Brain microvascular endothelial cell (primary cell): ENCODE measurements at regions not wholly inside any gene's neighbourhood (a gene's known extent, or its start where the extent isn't known, plus 50 kb on each side); places are given as distances from the start of the nearest gene placed in this dataset.

Experiments used
- DNase-seq: peaks from one replicate; pipeline ENCODE4 v3.0.0-alpha.2; 2020
- H3K27ac ChIP-seq: fragments of 250-450 bp; sonication (Bioruptor Pico); 2 replicates; pipeline ENCODE4 v1.5.1; 2020; ENCODE audit warnings: mild to moderate bottlenecking, moderate library complexity
- H3K27me3 ChIP-seq: fragments of 250-450 bp; sonication (Bioruptor Pico); replicated peaks from 2 replicates; pipeline ENCODE4 v1.5.1; 2020; ENCODE audit warnings: mild to moderate bottlenecking
- H3K36me3 ChIP-seq: fragments of 250-450 bp; sonication (Bioruptor Pico); replicated peaks from 2 replicates; pipeline ENCODE4 v1.5.1; 2020; ENCODE audit warnings: mild to moderate bottlenecking
- H3K4me3 ChIP-seq: 2 replicates; pipeline ENCODE4 v1.5.1; 2011; ENCODE audit warnings: low read depth, mild to moderate bottlenecking, control low read depth, low read length, moderate library complexity
- CTCF ChIP-seq: IDR thresholded peaks from 2 replicates; pipeline ENCODE4 v1.5.1; 2011; ENCODE audit warnings: low read depth, mild to moderate bottlenecking, moderate library complexity, low read length, control low read depth, inconsistent platforms; ENCODE audit errors: missing control alignments
- in situ Hi-C: cut with HindIII; loops from 2 replicates; pipeline ENCODE4 v1.10.0; 2017; ENCODE audit warnings: low sequenced_read_pairs, low pct_ligation_motif_present

GRCh38 chr11:71181566-71181965 is 70.8 kb downstream of the SHANK2 start:
- TF ChIP-seq CTCF, result no peak
- in situ Hi-C loops, result no loop called here
- no peaks in the 10 kb centered on the region for H3K27me3 ChIP-seq
- DNase-seq, result no peak
- no peak overlapping the region for H3K4me3 ChIP-seq
- H3K27ac ChIP-seq, result no peak overlapping the region
- H3K36me3 ChIP-seq, result no peaks in the 10 kb centered on the region

- in situ Hi-C loops, result no loop called here
- Histone ChIP-seq H3K36me3 (no peaks in the 10 kb centered on the region), H3K27ac (no peak overlapping the region), H3K27me3 (no peaks in the 10 kb centered on the region), H3K4me3 (no peak overlapping the region)
- DNase-seq, result no peak
- no peak for TF ChIP-seq CTCF
Measured at GRCh38 chr11:71180694-71181470, 71.5 kb downstream of the SHANK2 start.

- no peak for DNase-seq
- Histone ChIP-seq H3K4me3 (no peak overlapping the region), H3K27ac (no peak overlapping the region), H3K36me3 (no peaks in the 10 kb centered on the region), H3K27me3 (no peaks in the 10 kb centered on the region)
- no peak for TF ChIP-seq CTCF
- in situ Hi-C loops, result no loop called here
Measured at GRCh38 chr11:71179877-71180605, 72.3 kb downstream of the SHANK2 start.

- Histone ChIP-seq H3K27ac (no peak overlapping the region), H3K27me3 (no peaks in the 10 kb centered on the region), H3K36me3 (no peaks in the 10 kb centered on the region), H3K4me3 (no peak overlapping the region)
- DNase-seq, result no peak
- TF ChIP-seq CTCF, result no peak
- in situ Hi-C loops, result no loop called here
Measured at GRCh38 chr11:71178076-71178475, 74.3 kb downstream of the SHANK2 start.

GRCh38 chr11:71176812-71177211 is 75.6 kb downstream of the SHANK2 start:
- Histone ChIP-seq H3K27ac (no peak overlapping the region), H3K36me3 (no peaks in the 10 kb centered on the region), H3K4me3 (no peak overlapping the region), H3K27me3 (no peaks in the 10 kb centered on the region)
- no peak for TF ChIP-seq CTCF
- no peak for DNase-seq
- in situ Hi-C loops, result no loop called here
